Upper lobe of right lung (tissue), 1 donor: ENCODE measurements at regions not wholly inside any gene's neighbourhood (a gene's known extent, or its start where the extent isn't known, plus 50 kb on each side); places are given as distances from the start of the nearest gene placed in this dataset.

ENCODE experiments used
- ATAC-seq: fragments of 200-7000 bp; cut with Tn5 transposase; one replicate; pipeline ENCODE4 v1.9.1; 2020; ENCODE audit warnings: mild to moderate bottlenecking, moderate library complexity
- DNase-seq: peaks from one replicate; pipeline ENCODE4 v3.0.0-alpha.2; 2020
- H3K27ac ChIP-seq: fragments of 200-600 bp; one replicate; pipeline ENCODE4 v1.8.0; 2022
- H3K27me3 ChIP-seq: fragments of 200-600 bp; one replicate; pipeline ENCODE4 v1.8.0; 2022; ENCODE audit warnings: mild to moderate bottlenecking
- H3K36me3 ChIP-seq: fragments of 200-600 bp; one replicate; pipeline ENCODE4 v1.8.0; 2022
- H3K4me1 ChIP-seq: fragments of 200-600 bp; one replicate; pipeline ENCODE4 v1.8.0; 2022
- H3K4me3 ChIP-seq: fragments of 200-600 bp; one replicate; pipeline ENCODE4 v1.8.0; 2022; ENCODE audit warnings: mild to moderate bottlenecking
- H3K9me3 ChIP-seq: fragments of 200-600 bp; one replicate; pipeline ENCODE4 v1.8.0; 2022
- intact Hi-C: fragments of 100-400 bp; cut with DNase I; formaldehyde crosslinking; loops from one replicate; pipeline ENCODE4 v1.11.0; 2022
- TF ChIP-seq, protein P1 (sequence below): fragments of 200-600 bp; IDR thresholded peaks from one replicate; pipeline ENCODE4 v1.8.0; 2022; ENCODE audit warnings: antibody characterized with exemption
- donor health status: DM: no; HTN: yes; CAD: no; lungs with severe emphysema.

- DNase-seq (no peak), ATAC-seq (no peak)
- no peak overlapping the region for H3K4me3 ChIP-seq
- no peaks in the 10 kb centered on the region for H3K4me1 ChIP-seq
- H3K9me3 ChIP-seq, result no peaks in the 10 kb centered on the region
- intact Hi-C loops, result no loop called here
- no peak overlapping the region for H3K27ac ChIP-seq
- no peaks in the 10 kb centered on the region for H3K36me3 ChIP-seq
- TF ChIP-seq, protein P1, sequence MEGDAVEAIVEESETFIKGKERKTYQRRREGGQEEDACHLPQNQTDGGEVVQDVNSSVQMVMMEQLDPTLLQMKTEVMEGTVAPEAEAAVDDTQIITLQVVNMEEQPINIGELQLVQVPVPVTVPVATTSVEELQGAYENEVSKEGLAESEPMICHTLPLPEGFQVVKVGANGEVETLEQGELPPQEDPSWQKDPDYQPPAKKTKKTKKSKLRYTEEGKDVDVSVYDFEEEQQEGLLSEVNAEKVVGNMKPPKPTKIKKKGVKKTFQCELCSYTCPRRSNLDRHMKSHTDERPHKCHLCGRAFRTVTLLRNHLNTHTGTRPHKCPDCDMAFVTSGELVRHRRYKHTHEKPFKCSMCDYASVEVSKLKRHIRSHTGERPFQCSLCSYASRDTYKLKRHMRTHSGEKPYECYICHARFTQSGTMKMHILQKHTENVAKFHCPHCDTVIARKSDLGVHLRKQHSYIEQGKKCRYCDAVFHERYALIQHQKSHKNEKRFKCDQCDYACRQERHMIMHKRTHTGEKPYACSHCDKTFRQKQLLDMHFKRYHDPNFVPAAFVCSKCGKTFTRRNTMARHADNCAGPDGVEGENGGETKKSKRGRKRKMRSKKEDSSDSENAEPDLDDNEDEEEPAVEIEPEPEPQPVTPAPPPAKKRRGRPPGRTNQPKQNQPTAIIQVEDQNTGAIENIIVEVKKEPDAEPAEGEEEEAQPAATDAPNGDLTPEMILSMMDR, result no peak
- no peaks in the 10 kb centered on the region for H3K27me3 ChIP-seq
Observed at GRCh38 chr13:100808330-100809128, 133.9 kb upstream of the TMTC4 start.

GRCh38 chr13:100803091-100803490 lies 128.5 kb upstream of the TMTC4 start:
- no peak overlapping the region for H3K27ac ChIP-seq
- no peaks in the 10 kb centered on the region for H3K4me1 ChIP-seq
- intact Hi-C loops, result no loop called here
- no peaks in the 10 kb centered on the region for H3K9me3 ChIP-seq
- no peaks in the 10 kb centered on the region for H3K36me3 ChIP-seq
- DNase-seq (no peak), ATAC-seq (no peak)
- no peaks in the 10 kb centered on the region for H3K27me3 ChIP-seq
- TF ChIP-seq, protein P1, result no peak
- no peak overlapping the region for H3K4me3 ChIP-seq

DNA sequence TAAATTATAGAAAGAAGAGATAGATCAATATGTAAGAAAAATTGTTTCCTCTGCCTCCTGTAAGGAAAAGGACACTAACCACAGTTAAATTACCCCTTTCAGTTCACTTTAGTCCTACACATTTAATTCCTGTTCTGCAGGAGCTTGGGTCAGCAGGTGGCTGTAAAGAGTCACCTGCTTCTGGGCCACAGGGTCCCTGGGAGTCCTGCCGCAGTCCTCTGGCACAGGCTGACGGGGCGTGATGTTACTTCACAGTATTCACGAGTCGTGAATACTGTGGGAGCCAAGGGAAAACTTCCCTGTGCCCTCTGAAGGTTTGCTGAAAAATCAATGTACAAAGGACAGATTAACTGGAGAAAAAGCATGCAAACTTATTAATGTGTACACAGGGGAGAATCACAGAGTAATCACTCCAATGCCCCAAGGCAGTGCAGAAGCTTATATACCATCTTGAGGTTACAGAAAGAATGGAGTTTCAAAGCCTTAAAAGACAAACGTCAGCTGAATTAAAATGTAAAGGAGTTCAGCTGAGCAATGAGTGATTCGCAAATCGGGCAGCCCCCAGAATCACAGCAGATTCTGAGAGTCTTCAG lies 125.8 kb upstream of the TMTC4 start:
- no peaks in the 10 kb centered on the region for H3K27me3 ChIP-seq
- no peaks in the 10 kb centered on the region for H3K36me3 ChIP-seq
- intact Hi-C loops, result no loop called here
- H3K27ac ChIP-seq, result no peak overlapping the region
- H3K4me3 ChIP-seq, result no peak overlapping the region
- TF ChIP-seq, protein P1, result no peak
- no peaks in the 10 kb centered on the region for H3K4me1 ChIP-seq
- ATAC-seq, result no peak
- no peak for DNase-seq
- H3K9me3 ChIP-seq, result no peaks in the 10 kb centered on the region

DNA sequence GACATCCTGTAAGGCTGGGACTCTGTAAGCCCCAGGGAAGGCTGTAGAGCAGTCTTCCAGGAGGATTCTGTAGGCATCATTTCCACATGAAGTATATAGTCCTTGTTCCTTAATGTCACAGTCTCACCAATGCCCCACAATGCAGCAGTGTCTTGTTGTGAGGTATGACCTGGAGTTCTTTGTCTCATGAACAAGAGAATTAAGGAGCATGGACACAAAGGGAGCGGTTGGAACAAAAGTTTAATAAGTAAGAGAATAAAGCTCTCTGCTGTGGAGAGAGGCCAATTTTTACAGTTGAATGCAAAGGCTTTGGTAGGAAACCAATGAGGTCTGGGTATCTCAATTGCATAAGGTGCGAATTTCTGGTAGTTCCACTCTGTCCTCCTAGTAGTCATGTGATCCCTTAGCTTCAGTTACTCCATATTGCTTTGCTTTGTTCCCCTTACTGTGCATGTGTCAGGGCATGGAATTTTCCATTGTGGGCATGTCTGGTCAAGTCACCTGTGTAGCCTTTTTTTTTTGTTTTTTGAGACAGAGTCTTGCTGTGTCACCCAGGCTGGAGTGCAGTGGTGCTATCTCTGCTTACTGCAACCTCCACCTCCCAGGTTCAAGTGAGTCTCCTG lies 124.3 kb upstream of the TMTC4 start:
- no peak for ATAC-seq
- no peak overlapping the region for H3K4me3 ChIP-seq
- intact Hi-C loops, result no loop called here
- no peaks in the 10 kb centered on the region for H3K27me3 ChIP-seq
- DNase-seq, result no peak
- no peaks in the 10 kb centered on the region for H3K4me1 ChIP-seq
- H3K9me3 ChIP-seq, result no peaks in the 10 kb centered on the region
- no peaks in the 10 kb centered on the region for H3K36me3 ChIP-seq
- H3K27ac ChIP-seq, result no peak overlapping the region
- TF ChIP-seq, protein P1, result no peak

- Histone ChIP-seq H3K36me3 (no peaks in the 10 kb centered on the region), H3K27me3 (no peaks in the 10 kb centered on the region), H3K4me3 (no peak overlapping the region), H3K9me3 (no peaks in the 10 kb centered on the region), H3K4me1 (no peaks in the 10 kb centered on the region), H3K27ac (no peak overlapping the region)
- intact Hi-C loops, result no loop called here
- DNase-seq (no peak), ATAC-seq (no peak)
- TF ChIP-seq, protein P1, result no peak
Observed at GRCh38 chr13:100797921-100798320, 123.3 kb upstream of the TMTC4 start.
